Esophagus (tissue), 2 donors: ENCODE measurements at regions not wholly inside any gene's neighbourhood (a gene's known extent, or its start where the extent isn't known, plus 50 kb on each side); places are given as distances from the start of the nearest gene placed in this dataset.

Experiments
- H3K27ac ChIP-seq, 2 donors: one replicate each; pipeline ENCODE4 v1.5.1; 2013; ENCODE audit warnings: low read depth in 2 of 2, mild to moderate bottlenecking in 2 of 2, inconsistent platforms in 1 of 2, low read length in 1 of 2, moderate library complexity in 1 of 2
- H3K27me3 ChIP-seq, 2 donors: one replicate each; pipeline ENCODE4 v1.6.1; 2013; ENCODE audit warnings: low read length in 2 of 2, control low read depth in 1 of 2, mild to moderate bottlenecking in 1 of 2; ENCODE audit not compliant: insufficient read depth in 2 of 2, control insufficient read depth in 1 of 2
- H3K36me3 ChIP-seq, 2 donors: one replicate each; pipeline ENCODE4 v1.6.1; 2013; ENCODE audit warnings: low read length in 1 of 2; ENCODE audit not compliant: control insufficient read depth in 2 of 2, insufficient read depth in 2 of 2
- H3K4me1 ChIP-seq, 2 donors: one replicate each; pipeline ENCODE4 v1.6.1; 2013; ENCODE audit warnings: low read length in 1 of 2; ENCODE audit not compliant: control insufficient read depth in 2 of 2, insufficient read depth in 2 of 2
- H3K4me3 ChIP-seq, 2 donors: one replicate each; pipeline ENCODE4 v1.5.1; 2013; ENCODE audit warnings: low read length in 2 of 2, mild to moderate bottlenecking in 2 of 2, low read depth in 1 of 2, moderate library complexity in 1 of 2
- H3K9me3 ChIP-seq, 2 donors: one replicate each; pipeline ENCODE4 v1.6.1; 2013; ENCODE audit warnings: mild to moderate bottlenecking in 2 of 2, low read depth in 1 of 2, low read length in 1 of 2, moderate library complexity in 1 of 2; ENCODE audit not compliant: control insufficient read depth in 2 of 2, insufficient read depth in 1 of 2
- WGBS, 2 donors: extraction: QIAGEN DNeasy Blood & Tissue Kit; methylation state at CpG; one replicate each; pipeline ENCODE4 v1.1.7; 2013; 5-methylcytosine and 5-hydroxymethylcytosine counted together
- donor health status: healthy with polysubstance abuse.
- donor health status: Bipolar disorder and iron deficiency.

DNA sequence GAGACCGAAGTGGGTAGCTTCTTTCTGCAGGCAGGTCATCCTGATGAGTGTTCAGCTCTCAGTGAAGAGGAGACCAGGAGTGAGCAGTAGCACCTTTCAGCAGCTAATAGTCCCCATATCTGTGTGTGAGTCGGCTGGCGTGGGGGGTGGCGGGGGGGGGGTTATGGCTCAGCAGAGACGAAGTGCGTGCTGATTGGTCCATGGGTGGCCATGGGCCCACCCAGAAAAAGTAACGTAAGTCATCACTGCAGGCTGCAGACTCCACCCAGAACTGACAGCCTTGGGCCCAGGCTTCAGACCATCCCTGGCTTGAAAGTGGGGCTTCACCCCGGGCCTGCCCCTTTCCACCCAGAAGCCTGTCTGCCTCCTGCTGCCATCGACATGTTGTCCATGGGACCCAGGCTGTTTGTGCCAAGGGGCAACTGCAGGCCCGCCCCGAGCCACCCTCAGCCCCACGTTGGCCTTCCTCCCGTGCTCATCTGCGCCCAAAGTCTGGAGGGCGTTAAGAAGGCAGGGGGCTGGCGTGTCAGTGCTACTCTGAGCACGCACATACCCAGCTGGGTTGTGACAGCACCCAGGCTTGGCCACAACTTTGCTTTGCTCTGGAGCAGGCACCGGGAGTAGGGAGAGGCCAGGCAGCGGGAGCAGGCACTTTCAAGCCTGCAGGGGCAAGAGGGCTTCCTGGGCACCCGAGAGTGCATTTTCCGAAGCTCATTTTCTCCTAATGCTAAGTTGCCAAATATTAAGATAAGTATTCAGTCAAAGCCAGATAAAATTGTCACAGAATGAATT lies 511.7 kb upstream of the CDIN1 start:
- Histone ChIP-seq H3K36me3 (no peaks in the 10 kb centered on the region), H3K27me3 (no peaks in the 10 kb centered on the region), H3K9me3 (no peaks in the 10 kb centered on the region), H3K4me1 (peaks cover 0 to 5% of the 10 kb centered on the region in 2 donors), H3K4me3 (no peak overlapping the region), H3K27ac (no peak overlapping the region)
- 90 to 91% methylated on average over 21 of the region's 21 CpGs for WGBS, 2 donors

DNA sequence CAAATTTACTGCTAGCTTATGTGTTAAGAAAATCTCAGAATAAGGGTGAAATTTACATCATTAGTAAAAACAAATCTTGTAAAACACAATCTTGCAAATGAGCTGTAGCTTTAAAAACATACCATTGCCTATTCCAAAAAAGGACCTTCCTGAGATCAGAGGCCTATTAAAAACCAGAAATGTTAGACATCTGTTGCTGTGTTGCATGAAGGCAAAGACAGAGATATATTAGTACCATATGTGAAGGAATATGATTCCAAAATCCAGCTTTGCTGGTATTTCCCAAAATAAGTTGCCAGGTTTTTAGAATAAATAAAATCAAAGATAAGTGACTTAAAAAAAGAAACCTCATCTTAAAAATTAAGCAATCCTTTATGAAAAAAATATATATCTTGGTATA lies 504.1 kb upstream of the CDIN1 start:
- Histone ChIP-seq H3K4me3 (no peak overlapping the region), H3K36me3 (no peaks in the 10 kb centered on the region), H3K27ac (no peak overlapping the region), H3K27me3 (no peaks in the 10 kb centered on the region), H3K9me3 (no peaks in the 10 kb centered on the region), H3K4me1 (no peaks in the 10 kb centered on the region)

DNA sequence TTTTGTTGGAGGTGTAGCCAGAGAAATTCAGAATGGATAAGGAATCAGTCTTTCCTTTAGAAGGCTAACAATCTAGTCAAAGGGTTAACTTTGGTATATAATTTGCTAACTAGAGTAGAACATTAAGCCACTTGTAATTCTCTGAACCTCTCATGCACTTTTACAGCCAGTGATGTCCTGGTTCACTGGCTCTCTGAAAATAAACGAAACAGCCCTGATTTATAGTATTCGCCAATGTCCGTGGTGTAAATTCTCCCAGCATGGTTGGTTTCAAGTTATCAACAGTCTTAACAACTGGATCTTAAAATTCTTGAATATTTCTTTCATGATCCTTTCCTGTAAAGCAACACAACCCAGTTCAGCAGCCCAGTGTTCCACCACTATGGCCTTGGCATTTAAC lies 500.4 kb upstream of the CDIN1 start:
- 59 to 62% methylated on average over 3 of the region's 3 CpGs for WGBS, 2 donors
- Histone ChIP-seq H3K4me1 (no peaks in the 10 kb centered on the region), H3K27ac (no peak overlapping the region), H3K9me3 (peaks cover 0 to 6% of the 10 kb centered on the region in 2 donors), H3K27me3 (no peaks in the 10 kb centered on the region), H3K36me3 (no peaks in the 10 kb centered on the region), H3K4me3 (no peak overlapping the region)

DNA sequence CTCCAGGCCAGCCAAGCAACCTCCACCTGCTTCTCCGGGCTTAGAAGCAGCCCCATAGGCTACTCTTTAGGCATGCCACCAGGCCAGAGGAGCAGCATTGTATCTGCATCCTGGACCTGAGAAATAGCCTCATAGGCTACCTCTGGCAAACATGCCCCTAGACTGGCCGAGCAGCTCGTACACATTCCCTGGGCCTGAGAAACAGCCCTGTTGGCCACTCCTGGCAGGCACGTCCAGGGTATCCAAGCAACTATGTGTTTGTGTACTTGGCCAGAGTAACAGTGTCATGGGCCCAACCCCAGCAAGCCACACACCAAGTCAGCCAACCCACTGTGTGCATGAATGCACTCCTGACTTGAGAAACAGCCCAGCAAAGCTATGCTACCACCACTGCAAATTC lies 498.7 kb upstream of the CDIN1 start:
- no peaks in the 10 kb centered on the region for H3K27me3 ChIP-seq
- H3K27ac ChIP-seq = no peak overlapping the region
- no peaks in the 10 kb centered on the region for H3K4me1 ChIP-seq
- peaks cover 0 to 6% of the 10 kb centered on the region in 2 donors for H3K9me3 ChIP-seq
- H3K36me3 ChIP-seq = no peaks in the 10 kb centered on the region
- H3K4me3 ChIP-seq = no peak overlapping the region
- WGBS, 2 donors = 44 to 52% methylated on average over 4 of the region's 4 CpGs

DNA sequence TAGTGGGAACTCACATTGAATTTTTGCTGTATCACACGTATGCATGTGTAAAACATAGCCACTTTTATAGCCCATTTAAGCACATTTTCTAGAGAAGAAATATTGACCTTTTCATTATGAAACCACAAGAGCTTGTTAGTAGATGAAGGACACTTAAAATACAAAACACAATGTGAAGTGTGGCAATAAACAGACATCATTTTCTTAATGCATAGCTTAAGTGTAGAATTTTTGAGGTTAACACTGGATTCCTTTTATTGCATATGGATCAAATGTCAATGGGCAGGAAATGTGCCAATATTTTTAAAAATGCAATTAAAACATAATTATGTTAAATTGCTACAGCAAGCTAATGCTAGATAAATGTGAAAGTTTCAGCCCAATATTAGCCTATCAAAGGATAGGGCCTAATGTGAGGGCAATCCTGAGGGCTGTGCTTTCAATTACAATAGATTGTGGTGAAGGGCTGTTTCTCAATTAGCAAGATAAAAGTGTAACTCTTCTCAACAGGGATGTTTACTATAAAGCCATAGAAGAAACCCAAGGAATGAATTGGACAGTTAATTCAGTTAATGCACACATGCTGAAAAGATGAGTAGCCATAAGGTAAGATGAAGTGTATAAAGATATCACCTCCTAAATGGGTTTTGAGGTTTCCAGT lies 489.0 kb upstream of the CDIN1 start:
- no peak overlapping the region for H3K27ac ChIP-seq
- WGBS, 2 donors = 78 to 84% methylated on average over 1 of the region's 1 CpG
- H3K36me3 ChIP-seq = no peaks in the 10 kb centered on the region
- H3K27me3 ChIP-seq = no peaks in the 10 kb centered on the region
- no peaks in the 10 kb centered on the region for H3K9me3 ChIP-seq
- H3K4me1 ChIP-seq = no peaks in the 10 kb centered on the region
- H3K4me3 ChIP-seq = no peak overlapping the region

DNA sequence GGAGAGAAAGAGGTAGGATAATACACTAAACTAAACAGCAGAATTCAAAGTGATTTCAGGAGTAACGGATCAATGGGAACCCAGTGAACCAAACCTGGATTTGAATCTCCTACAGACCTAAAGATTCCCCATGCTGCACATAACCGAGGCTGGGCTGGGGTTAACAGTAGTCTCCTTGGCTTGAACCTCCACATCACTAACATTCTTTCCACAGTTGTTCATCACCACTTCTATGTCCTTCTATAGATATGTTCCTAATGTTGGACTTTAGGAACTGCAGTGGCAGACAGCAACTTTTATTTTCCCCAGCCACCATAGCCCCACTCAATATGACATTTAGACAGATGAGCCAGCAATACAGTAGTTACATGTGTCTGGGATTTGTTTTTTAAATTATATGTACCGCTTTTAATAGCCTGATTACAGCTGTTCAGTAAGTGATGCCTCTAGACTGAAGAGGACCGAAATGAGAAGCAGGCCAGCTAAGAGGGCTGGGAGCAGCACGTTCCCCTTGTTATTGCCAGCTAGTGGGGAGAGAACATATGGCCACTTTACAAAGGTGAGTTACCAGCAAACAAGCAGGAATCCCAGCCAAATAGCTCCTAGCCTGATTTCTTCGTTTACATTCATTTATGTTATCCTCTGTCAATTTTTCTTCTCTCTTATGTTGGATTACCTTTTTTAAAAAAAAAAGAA lies 472.6 kb upstream of the CDIN1 start:
- no peaks in the 10 kb centered on the region for H3K4me1 ChIP-seq
- no peaks in the 10 kb centered on the region for H3K36me3 ChIP-seq
- no peaks in the 10 kb centered on the region for H3K9me3 ChIP-seq
- no peaks in the 10 kb centered on the region for H3K27me3 ChIP-seq
- WGBS, 2 donors = 57 to 61% methylated on average over 6 of the region's 6 CpGs
- H3K4me3 ChIP-seq = no peak overlapping the region
- no peak overlapping the region for H3K27ac ChIP-seq

DNA sequence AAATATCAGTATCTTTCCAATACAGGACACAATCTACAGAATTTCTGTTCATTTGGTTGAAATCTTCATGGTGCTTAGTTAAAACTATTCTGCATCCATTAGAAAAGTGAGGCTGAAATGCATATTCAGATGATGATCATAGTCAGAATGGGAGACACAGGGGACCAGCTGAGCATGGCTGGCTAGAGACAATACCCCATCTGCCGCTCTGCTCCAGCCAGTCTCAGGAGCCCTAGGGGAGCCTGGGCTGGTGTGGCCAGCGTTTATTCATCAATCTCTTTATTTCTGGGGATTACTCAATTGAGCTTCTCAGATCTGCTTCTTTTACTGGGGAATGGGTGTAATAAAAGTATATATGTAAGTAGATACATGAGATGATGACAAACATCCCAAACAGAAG lies 470.9 kb upstream of the CDIN1 start:
- H3K9me3 ChIP-seq = no peaks in the 10 kb centered on the region
- WGBS, 2 donors = 67 to 75% methylated on average over 2 of the region's 2 CpGs

DNA sequence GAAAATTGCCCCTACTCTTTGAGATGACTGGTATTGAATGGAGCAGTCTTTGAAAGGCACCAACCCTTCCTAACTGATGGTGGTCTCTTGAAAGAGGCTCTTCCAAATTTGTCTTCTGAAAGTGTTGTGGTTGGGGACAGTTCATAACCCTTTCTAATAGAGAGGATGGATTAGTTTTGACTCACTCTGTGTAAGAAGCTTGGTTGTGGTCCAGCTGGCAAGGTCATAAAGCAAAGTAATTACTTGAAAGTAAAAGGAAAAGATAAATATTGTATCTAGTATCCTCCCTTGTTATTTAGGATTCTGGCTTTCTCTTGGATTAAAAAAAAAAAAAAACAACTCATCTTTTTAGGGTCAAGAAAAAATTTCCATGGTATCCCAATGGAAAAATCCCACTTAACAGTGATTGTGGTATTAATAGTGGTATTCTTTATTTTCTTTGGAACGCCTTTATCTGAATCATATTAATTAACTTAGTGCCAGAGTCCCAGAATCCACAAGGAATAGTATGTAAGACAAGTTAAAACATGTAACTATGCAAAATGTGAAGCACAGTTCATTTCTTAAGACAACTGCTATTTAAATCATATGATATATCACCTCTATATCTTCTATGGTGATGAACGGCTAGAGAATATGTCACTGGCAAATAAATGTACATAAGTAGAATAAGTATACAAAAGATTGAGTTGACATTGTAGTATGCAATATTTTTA lies 469.3 kb upstream of the CDIN1 start:
- Histone ChIP-seq H3K4me3 (no peak overlapping the region), H3K9me3 (no peaks in the 10 kb centered on the region), H3K4me1 (no peaks in the 10 kb centered on the region), H3K27ac (no peak overlapping the region), H3K36me3 (no peaks in the 10 kb centered on the region), H3K27me3 (no peaks in the 10 kb centered on the region)
- 25 to 34% methylated on average over 2 of the region's 2 CpGs for WGBS, 2 donors

More for the DNA sequence above, 470.9 kb upstream of the CDIN1 start:
- no peaks in the 10 kb centered on the region for H3K4me1 ChIP-seq
- no peak overlapping the region for H3K27ac ChIP-seq
- no peaks in the 10 kb centered on the region for H3K27me3 ChIP-seq
- H3K36me3 ChIP-seq = no peaks in the 10 kb centered on the region
- H3K4me3 ChIP-seq = no peak overlapping the region

DNA sequence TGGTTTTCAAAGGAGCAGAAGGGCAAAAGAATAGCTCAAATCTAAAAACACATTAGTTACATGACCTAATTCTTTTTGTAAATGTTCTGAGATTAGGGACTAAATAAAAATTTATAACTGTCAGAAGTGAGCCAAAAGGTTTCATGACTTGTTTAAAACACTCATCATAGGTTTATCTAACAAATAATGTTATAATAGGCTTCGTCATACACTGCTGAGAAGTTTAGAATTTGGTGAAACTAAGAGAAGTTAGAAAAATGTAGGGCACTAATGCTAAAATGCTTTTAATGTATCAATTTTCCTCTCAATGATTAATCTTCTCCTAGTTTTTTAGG lies 468.8 kb upstream of the CDIN1 start:
- no peak overlapping the region for H3K27ac ChIP-seq
- no peaks in the 10 kb centered on the region for H3K27me3 ChIP-seq
- H3K36me3 ChIP-seq = no peaks in the 10 kb centered on the region
- H3K4me3 ChIP-seq = no peak overlapping the region
- 32 to 46% methylated on average over 1 of the region's 1 CpG for WGBS, 2 donors
- no peaks in the 10 kb centered on the region for H3K4me1 ChIP-seq
- no peaks in the 10 kb centered on the region for H3K9me3 ChIP-seq
